HS-27A (cell line): ENCODE measurements at regions not wholly inside any gene's neighbourhood (a gene's known extent, or its start where the extent isn't known, plus 50 kb on each side); places are given as distances from the start of the nearest gene placed in this dataset.
"Not testable (repeated sequence)": the region's sequence is repeated elsewhere in the genome, so short reads cannot be mapped to it uniquely, and the experiment has no call there.

Experiments used
- DNase-seq: peaks from one replicate; pipeline ENCODE4 v3.0.0-alpha.2; 2012; ENCODE audit warnings: low read depth, missing footprints

GRCh38 chr2:140178234-140178633 is 1398.0 kb upstream of the NXPH2 start:
- DNase-seq, result no peak

GRCh38 chr2:140177086-140177485 is 1396.9 kb upstream of the NXPH2 start:
- no peak for DNase-seq

- no peak for DNase-seq
These were observed 1393.6 kb upstream of the NXPH2 start for GRCh38 chr2:140173790-140174189.

GRCh38 chr2:140164449-140164848 is 1384.3 kb upstream of the NXPH2 start:
- no peak for DNase-seq

- DNase-seq, result no peak
These were observed 1378.1 kb upstream of the NXPH2 start for GRCh38 chr2:140158259-140158658.

GRCh38 chr2:140157816-140158215 is 1377.6 kb upstream of the NXPH2 start:
- no peak for DNase-seq

GRCh38 chr2:140154706-140155105 is 1374.5 kb upstream of the NXPH2 start:
- DNase-seq, result no peak

GRCh38 chr2:140154271-140154670 is 1374.1 kb upstream of the NXPH2 start:
- no peak for DNase-seq

- DNase-seq, result no peak
These were observed 1364.4 kb upstream of the NXPH2 start for GRCh38 chr2:140144611-140145010.

- DNase-seq, result no peak
These were observed 1358.5 kb upstream of the NXPH2 start for GRCh38 chr2:140138736-140139135.

GRCh38 chr2:140136861-140137260 is 1356.7 kb upstream of the NXPH2 start:
- DNase-seq, result no peak

- DNase-seq, result no peak
These were observed 1356.2 kb upstream of the NXPH2 start for GRCh38 chr2:140136366-140136765.

GRCh38 chr2:140128909-140129308 is 1348.7 kb upstream of the NXPH2 start:
- no peak for DNase-seq

- no peak for DNase-seq
These were observed 1341.8 kb upstream of the NXPH2 start for GRCh38 chr2:140122001-140122400.

GRCh38 chr2:140117386-140117785 is 1337.2 kb upstream of the NXPH2 start:
- no peak for DNase-seq

GRCh38 chr2:140108706-140109475 is 1328.7 kb upstream of the NXPH2 start:
- DNase-seq, result no peak

GRCh38 chr2:140091926-140092325 is 1311.7 kb upstream of the NXPH2 start:
- no peak for DNase-seq

- DNase-seq, result no peak
These were observed 1306.8 kb upstream of the NXPH2 start for GRCh38 chr2:140086964-140087363.

GRCh38 chr2:140085674-140086073 is 1305.5 kb upstream of the NXPH2 start:
- DNase-seq, result no peak

GRCh38 chr2:140079038-140079437 is 1298.8 kb upstream of the NXPH2 start:
- no peak for DNase-seq

- DNase-seq, result no peak
These were observed 1296.0 kb upstream of the NXPH2 start for GRCh38 chr2:140076164-140076563.

- DNase-seq, result not testable (repeated sequence)
These were observed 1293.6 kb upstream of the NXPH2 start for GRCh38 chr2:140073763-140074162.

- DNase-seq, result no peak
These were observed 1287.5 kb upstream of the NXPH2 start for GRCh38 chr2:140067661-140068060.

GRCh38 chr2:140064243-140064642 is 1284.1 kb upstream of the NXPH2 start:
- no peak for DNase-seq
